Right atrium auricular region (tissue), 2 donors: ENCODE measurements at regions not wholly inside any gene's neighbourhood (a gene's known extent, or its start where the extent isn't known, plus 50 kb on each side); places are given as distances from the start of the nearest gene placed in this dataset.

ENCODE experiments used
- DNase-seq: peaks from one replicate; pipeline ENCODE4 v3.0.0-alpha.2; 2019; ENCODE audit warnings: low spot score
- H3K27ac ChIP-seq, 2 donors: fragments of 200-600 bp; sonication (generic); 1 replicate in 1 of 2; 2 replicates in 1 of 2; pipeline ENCODE4 v1.5.1; 2016 to 2019
- H3K27me3 ChIP-seq, 2 donors: fragments of 200-600 bp; sonication (generic); one replicate each; pipeline versions ENCODE4 v1.5.1 to v1.6.0; 2017 to 2019
- H3K36me3 ChIP-seq: fragments of 200-600 bp; sonication (generic); one replicate; pipeline ENCODE4 v1.5.1; 2016
- H3K4me1 ChIP-seq, 2 donors: fragments of 200-600 bp; sonication (generic); one replicate each; pipeline versions ENCODE4 v1.5.1 to v1.6.0; 2017 to 2019
- H3K4me3 ChIP-seq, 2 donors: fragments of 200-600 bp; sonication (generic); 1 replicate in 1 of 2; 2 replicates in 1 of 2; pipeline ENCODE4 v1.5.1; 2017 to 2019; ENCODE audit warnings: mild to moderate bottlenecking in 1 of 2, moderate library complexity in 1 of 2
- H3K9me3 ChIP-seq, 2 donors: fragments of 200-600 bp; sonication (generic); one replicate each; pipeline ENCODE4 v1.5.1; 2019
- CTCF ChIP-seq, 2 donors: fragments of 200-600 bp; sonication (generic); IDR thresholded peaks; one replicate each; pipeline ENCODE4 v1.5.1; 2019; ENCODE audit warnings: antibody characterized with exemption in 2 of 2

- H3K9me3 ChIP-seq = no peaks in the 10 kb centered on the region
- H3K4me3 ChIP-seq = no peak overlapping the region
- no peak overlapping the region for H3K27ac ChIP-seq
- no peak for DNase-seq
- H3K36me3 ChIP-seq = no peaks in the 10 kb centered on the region
- H3K4me1 ChIP-seq = no peaks in the 10 kb centered on the region
- no peak for TF ChIP-seq CTCF (IDR thresholded peaks at IDR 0.05)
- no peaks in the 10 kb centered on the region for H3K27me3 ChIP-seq
Observed at GRCh38 chr4:31009926-31010325, 289.8 kb downstream of the PCDH7 start.

GRCh38 chr4:31015123-31015522 is 295.0 kb downstream of the PCDH7 start:
- H3K4me1 ChIP-seq = no peaks in the 10 kb centered on the region

GRCh38 chr4:31016322-31017061 is 296.3 kb downstream of the PCDH7 start:
- Histone ChIP-seq H3K27ac (no peak overlapping the region), H3K27me3 (no peaks in the 10 kb centered on the region), H3K4me3 (no peak overlapping the region), H3K36me3 (no peaks in the 10 kb centered on the region), H3K4me1 (no peaks in the 10 kb centered on the region), H3K9me3 (no peaks in the 10 kb centered on the region)
- TF ChIP-seq CTCF (IDR thresholded peaks at IDR 0.05) = no peak
- DNase-seq = no peak

More at GRCh38 chr4:31015123-31015522, 295.0 kb downstream of the PCDH7 start:
- TF ChIP-seq CTCF (IDR thresholded peaks at IDR 0.05) = no peak
- no peaks in the 10 kb centered on the region for H3K9me3 ChIP-seq
- no peak overlapping the region for H3K27ac ChIP-seq
- DNase-seq = no peak
- no peak overlapping the region for H3K4me3 ChIP-seq
- no peaks in the 10 kb centered on the region for H3K36me3 ChIP-seq
- no peaks in the 10 kb centered on the region for H3K27me3 ChIP-seq

GRCh38 chr4:31020363-31020762 is 300.2 kb downstream of the PCDH7 start:
- H3K4me3 ChIP-seq = no peak overlapping the region
- H3K27ac ChIP-seq = no peak overlapping the region
- H3K4me1 ChIP-seq = no peaks in the 10 kb centered on the region
- H3K27me3 ChIP-seq = no peaks in the 10 kb centered on the region
- H3K9me3 ChIP-seq = no peaks in the 10 kb centered on the region
- TF ChIP-seq CTCF (IDR thresholded peaks at IDR 0.05) = no peak
- no peaks in the 10 kb centered on the region for H3K36me3 ChIP-seq
- no peak for DNase-seq

GRCh38 chr4:31021008-31021407 is 300.8 kb downstream of the PCDH7 start:
- Histone ChIP-seq H3K27me3 (no peaks in the 10 kb centered on the region), H3K36me3 (no peaks in the 10 kb centered on the region), H3K4me1 (no peaks in the 10 kb centered on the region), H3K9me3 (no peaks in the 10 kb centered on the region), H3K4me3 (no peak overlapping the region), H3K27ac (no peak overlapping the region)
- no peak for DNase-seq
- no peak for TF ChIP-seq CTCF (IDR thresholded peaks at IDR 0.05)

- no peak for DNase-seq
- Histone ChIP-seq H3K36me3 (no peaks in the 10 kb centered on the region), H3K27me3 (no peaks in the 10 kb centered on the region), H3K27ac (no peak overlapping the region), H3K9me3 (no peaks in the 10 kb centered on the region), H3K4me3 (no peak overlapping the region), H3K4me1 (no peaks in the 10 kb centered on the region)
- TF ChIP-seq CTCF (IDR thresholded peaks at IDR 0.05) = no peak
Observed at GRCh38 chr4:31022702-31023101, 302.5 kb downstream of the PCDH7 start.
